Liver (tissue), 8 donors: ENCODE measurements at regions not wholly inside any gene's neighbourhood (a gene's known extent, or its start where the extent isn't known, plus 50 kb on each side); places are given as distances from the start of the nearest gene placed in this dataset.

Experiments
- DNase-seq: peaks from one replicate; pipeline ENCODE4 v3.0.0-alpha.2; 2017; ENCODE audit warnings: low spot score
- H3K27ac ChIP-seq, 2 donors: one replicate each; pipeline ENCODE4 v1.7.0; 2013; ENCODE audit warnings: inconsistent platforms in 2 of 2, low read length in 2 of 2, control low read depth in 1 of 2, low read depth in 1 of 2, mild to moderate bottlenecking in 1 of 2
- H3K27me3 ChIP-seq, 4 donors: one replicate each; pipeline versions ENCODE4 v1.6.1 to v1.7.0; 2013; ENCODE audit warnings: low read length in 3 of 4, inconsistent platforms in 1 of 4, mild to moderate bottlenecking in 1 of 4, moderate library complexity in 1 of 4; ENCODE audit not compliant: control insufficient read depth in 4 of 4, insufficient read depth in 4 of 4
- H3K36me3 ChIP-seq, 4 donors: one replicate each; pipeline versions ENCODE4 v1.6.1 to v1.7.0; 2013; ENCODE audit warnings: low read length in 3 of 4, mild to moderate bottlenecking in 3 of 4, low read depth in 1 of 4, moderate library complexity in 1 of 4; ENCODE audit not compliant: control insufficient read depth in 4 of 4, insufficient read depth in 3 of 4
- H3K4me1 ChIP-seq, 4 donors: one replicate each; pipeline versions ENCODE4 v1.6.1 to v1.7.0; 2013; ENCODE audit warnings: low read length in 3 of 4, mild to moderate bottlenecking in 3 of 4, moderate library complexity in 1 of 4; ENCODE audit not compliant: control insufficient read depth in 4 of 4, insufficient read depth in 4 of 4
- H3K4me3 ChIP-seq, 3 donors: one replicate each; pipeline versions ENCODE4 v1.6.1 to v1.7.0; 2013; ENCODE audit warnings: low read length in 3 of 3, control low read depth in 1 of 3, low read depth in 1 of 3, mild to moderate bottlenecking in 1 of 3
- H3K9ac ChIP-seq, 2 donors: one replicate each; pipeline ENCODE4 v1.7.0; 2013; ENCODE audit warnings: low read length in 2 of 2, mild to moderate bottlenecking in 2 of 2, moderate library complexity in 2 of 2, control low read depth in 1 of 2, low read depth in 1 of 2
- H3K9me3 ChIP-seq, 4 donors: one replicate each; pipeline versions ENCODE4 v1.6.1 to v1.7.0; 2013; ENCODE audit warnings: low read length in 3 of 4; ENCODE audit not compliant: control insufficient read depth in 4 of 4
- ATF3 ChIP-seq: IDR thresholded peaks from 2 replicates; pipeline ENCODE4 v1.6.1; 2016; ENCODE audit warnings: antibody characterized with exemption
- EGR1 ChIP-seq, 2 donors: IDR thresholded peaks; 2 replicates each; pipeline ENCODE4 v1.6.1; 2016 to 2018; ENCODE audit warnings: antibody characterized with exemption in 2 of 2, low read depth in 2 of 2
- FOXA1 ChIP-seq: IDR thresholded peaks from 2 replicates; pipeline ENCODE4 v1.6.1; 2016; ENCODE audit warnings: antibody characterized with exemption
- FOXA2 ChIP-seq: IDR thresholded peaks from 2 replicates; pipeline ENCODE4 v1.6.1; 2016; ENCODE audit warnings: antibody characterized with exemption
- GABPA ChIP-seq, 2 donors: IDR thresholded peaks in 1 of 2; conservative IDR thresholded peaks in 1 of 2; 2 replicates each; pipeline ENCODE4 v1.6.1; 2016; ENCODE audit warnings: antibody characterized with exemption in 2 of 2, mild to moderate bottlenecking in 1 of 2, moderate library complexity in 1 of 2
- HNF4A ChIP-seq, 2 donors: conservative IDR thresholded peaks; 2 replicates each; pipeline ENCODE4 v1.6.1; 2016; ENCODE audit warnings: antibody characterized with exemption in 2 of 2, mild to moderate bottlenecking in 2 of 2
- HNF4G ChIP-seq: IDR thresholded peaks from 2 replicates; pipeline ENCODE4 v1.6.1; 2016; ENCODE audit warnings: antibody characterized with exemption
- JUND ChIP-seq, 2 donors: IDR thresholded peaks; 2 replicates each; pipeline ENCODE4 v1.6.1; 2016; ENCODE audit warnings: antibody characterized with exemption in 2 of 2
- NR2F2 ChIP-seq: IDR thresholded peaks from 2 replicates; pipeline ENCODE4 v1.6.1; 2016; ENCODE audit warnings: antibody characterized with exemption
- RAD21 ChIP-seq, 2 donors: IDR thresholded peaks; 2 replicates each; pipeline ENCODE4 v1.6.1; 2016; ENCODE audit warnings: antibody characterized with exemption in 2 of 2, mild to moderate bottlenecking in 2 of 2
- REST ChIP-seq: IDR thresholded peaks from 2 replicates; pipeline ENCODE4 v1.6.1; 2016; ENCODE audit warnings: antibody characterized with exemption, mild to moderate bottlenecking
- RXRA ChIP-seq, 2 donors: IDR thresholded peaks; 2 replicates each; pipeline ENCODE4 v1.6.1; 2017 to 2018; ENCODE audit warnings: antibody characterized with exemption in 2 of 2, mild to moderate bottlenecking in 1 of 2
- SP1 ChIP-seq: IDR thresholded peaks from 2 replicates; pipeline ENCODE4 v1.6.1; 2018; ENCODE audit warnings: antibody characterized with exemption, mild to moderate bottlenecking
- TAF1 ChIP-seq: conservative IDR thresholded peaks from 2 replicates; pipeline ENCODE4 v1.6.1; 2016; ENCODE audit warnings: antibody characterized with exemption, mild to moderate bottlenecking
- YY1 ChIP-seq: IDR thresholded peaks from 2 replicates; pipeline ENCODE4 v1.6.1; 2016; ENCODE audit warnings: antibody characterized with exemption, mild to moderate bottlenecking
- ZBTB33 ChIP-seq: IDR thresholded peaks from 2 replicates; pipeline ENCODE4 v1.6.1; 2016; ENCODE audit warnings: antibody characterized with exemption
- WGBS: extraction: QIAGEN DNeasy Blood & Tissue Kit; methylation state at CpG from one replicate; pipeline ENCODE4 v1.1.7; 2013; 5-methylcytosine and 5-hydroxymethylcytosine counted together
- TF ChIP-seq, protein P1 (sequence below): IDR thresholded peaks from 2 replicates; pipeline ENCODE4 v1.6.1; 2016; ENCODE audit warnings: antibody characterized with exemption
- TF ChIP-seq, protein P2 (sequence below): fragments of 150-350 bp; IDR thresholded peaks from 2 replicates; pipeline ENCODE4 v1.5.1; 2017; ENCODE audit warnings: improper control_type of control experiment, low read depth, low read length; ENCODE audit not compliant: missing input control
- donor health status: healthy.
- donor health status: healthy.
- donor health status: healthy.
- donor health status: healthy.
- donor health status: healthy.

DNA sequence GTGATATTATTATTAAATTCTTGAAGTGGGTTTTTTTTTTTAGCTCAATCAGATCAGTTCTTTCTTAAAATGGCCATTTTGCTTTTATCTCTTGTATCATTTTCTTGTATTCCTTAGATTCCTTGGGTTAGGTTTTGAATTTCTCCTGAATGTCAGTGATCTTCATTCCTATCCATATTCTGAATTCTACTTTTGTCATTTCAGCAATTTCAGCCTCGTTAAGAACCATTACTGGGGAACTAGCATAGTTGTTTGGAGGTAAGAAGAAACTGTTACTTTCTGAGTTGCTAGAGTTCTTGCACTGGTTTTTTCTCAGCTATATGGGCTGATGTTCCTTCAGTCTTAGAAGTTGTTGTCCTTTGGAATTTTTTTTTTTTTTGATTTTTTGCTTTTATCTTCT is 293.1 kb downstream of the MAP2K4 start:
- Histone ChIP-seq H3K36me3 (no peaks in the 10 kb centered on the region), H3K9ac (no peak overlapping the region), H3K9me3 (peaks cover 0 to 5% (median under 1%) of the 10 kb centered on the region in 4 donors), H3K4me1 (no peaks in the 10 kb centered on the region), H3K27ac (no peak overlapping the region), H3K27me3 (peaks cover 0 to 3% (median 0%) of the 10 kb centered on the region in 4 donors), H3K4me3 (no peak overlapping the region)
- WGBS: 83% methylated on average over 1 of the region's 1 CpG
- DNase-seq: no peak
- TF ChIP-seq GABPA (IDR thresholded peaks at IDR 0.05 in 1 of 2, conservative IDR thresholded peaks at IDR 0.05 in 1 of 2) (no peak), EGR1 (IDR thresholded peaks at IDR 0.05; ENCODE audit: low read depth in 2 of 2) (no peak), RXRA (IDR thresholded peaks at IDR 0.05) (no peak), SP1 (no peak), YY1 (no peak), JUND (IDR thresholded peaks at IDR 0.05) (no peak), ATF3 (no peak), NR2F2 (no peak), FOXA1 (no peak), HNF4G (no peak), REST (no peak), ZBTB33 (no peak), TAF1 (no peak), HNF4A (conservative IDR thresholded peaks at IDR 0.05) (no peak), RAD21 (IDR thresholded peaks at IDR 0.05) (no peak)
- TF ChIP-seq, protein P1, sequence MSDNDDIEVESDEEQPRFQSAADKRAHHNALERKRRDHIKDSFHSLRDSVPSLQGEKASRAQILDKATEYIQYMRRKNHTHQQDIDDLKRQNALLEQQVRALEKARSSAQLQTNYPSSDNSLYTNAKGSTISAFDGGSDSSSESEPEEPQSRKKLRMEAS: no peak

- no peaks in the 10 kb centered on the region for H3K36me3 ChIP-seq
- H3K4me3 ChIP-seq: no peak overlapping the region
- no peak overlapping the region for H3K9ac ChIP-seq
- H3K27ac ChIP-seq: no peak overlapping the region
- no peaks in the 10 kb centered on the region for H3K4me1 ChIP-seq
- DNase-seq: no peak
- peaks cover 0 to 5% (median under 1%) of the 10 kb centered on the region in 4 donors for H3K9me3 ChIP-seq
- H3K27me3 ChIP-seq: peaks cover 0 to 3% (median 0%) of the 10 kb centered on the region in 4 donors
- 76% methylated on average over 1 of the region's 1 CpG for WGBS
- no peak for TF ChIP-seq ATF3
- no peak for TF ChIP-seq FOXA2
- TF ChIP-seq HNF4A (conservative IDR thresholded peaks at IDR 0.05): no peak
- no peak for TF ChIP-seq JUND (IDR thresholded peaks at IDR 0.05)
- no peak for TF ChIP-seq EGR1 (IDR thresholded peaks at IDR 0.05; ENCODE audit: low read depth in 2 of 2)
- TF ChIP-seq SP1: no peak
- TF ChIP-seq, protein P2, sequence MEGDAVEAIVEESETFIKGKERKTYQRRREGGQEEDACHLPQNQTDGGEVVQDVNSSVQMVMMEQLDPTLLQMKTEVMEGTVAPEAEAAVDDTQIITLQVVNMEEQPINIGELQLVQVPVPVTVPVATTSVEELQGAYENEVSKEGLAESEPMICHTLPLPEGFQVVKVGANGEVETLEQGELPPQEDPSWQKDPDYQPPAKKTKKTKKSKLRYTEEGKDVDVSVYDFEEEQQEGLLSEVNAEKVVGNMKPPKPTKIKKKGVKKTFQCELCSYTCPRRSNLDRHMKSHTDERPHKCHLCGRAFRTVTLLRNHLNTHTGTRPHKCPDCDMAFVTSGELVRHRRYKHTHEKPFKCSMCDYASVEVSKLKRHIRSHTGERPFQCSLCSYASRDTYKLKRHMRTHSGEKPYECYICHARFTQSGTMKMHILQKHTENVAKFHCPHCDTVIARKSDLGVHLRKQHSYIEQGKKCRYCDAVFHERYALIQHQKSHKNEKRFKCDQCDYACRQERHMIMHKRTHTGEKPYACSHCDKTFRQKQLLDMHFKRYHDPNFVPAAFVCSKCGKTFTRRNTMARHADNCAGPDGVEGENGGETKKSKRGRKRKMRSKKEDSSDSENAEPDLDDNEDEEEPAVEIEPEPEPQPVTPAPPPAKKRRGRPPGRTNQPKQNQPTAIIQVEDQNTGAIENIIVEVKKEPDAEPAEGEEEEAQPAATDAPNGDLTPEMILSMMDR: no peak
- TF ChIP-seq ZBTB33: no peak
- TF ChIP-seq NR2F2: no peak
- TF ChIP-seq GABPA (IDR thresholded peaks at IDR 0.05 in 1 of 2, conservative IDR thresholded peaks at IDR 0.05 in 1 of 2): no peak
- TF ChIP-seq REST: no peak
- TF ChIP-seq TAF1: no peak
These were observed 295.3 kb downstream of the MAP2K4 start for GRCh38 chr17:12316021-12316420.
